IPS-NIHi11 (cell line): ENCODE measurements at regions not wholly inside any gene's neighbourhood (a gene's known extent, or its start where the extent isn't known, plus 50 kb on each side); places are given as distances from the start of the nearest gene placed in this dataset.
A peak's percentile ranks its signal among the peaks of the same experiment; 100 is the strongest.

Experiments used
- DNase-seq: peaks from one replicate; pipeline ENCODE4 v3.0.0; 2012; ENCODE audit warnings: mixed read lengths, low spot score

GRCh38 chr4:111601671-111602070 lies 543.6 kb upstream of the FAM241A start:
- DNase-seq = no peak

GRCh38 chr4:111602848-111603247 lies 542.4 kb upstream of the FAM241A start:
- no peak for DNase-seq

GRCh38 chr4:111605111-111605510 lies 540.1 kb upstream of the FAM241A start:
- no peak for DNase-seq

GRCh38 chr4:111610681-111611080 lies 534.6 kb upstream of the FAM241A start:
- no peak for DNase-seq

GRCh38 chr4:111618908-111619307 lies 526.3 kb upstream of the FAM241A start:
- no peak for DNase-seq

GRCh38 chr4:111628437-111628836 lies 516.8 kb upstream of the FAM241A start:
- no peak for DNase-seq

GRCh38 chr4:111630705-111631104 lies 514.5 kb upstream of the FAM241A start:
- peak; percentile 16 for DNase-seq

- no peak for DNase-seq
These were observed 513.8 kb upstream of the FAM241A start for GRCh38 chr4:111631215-111631999.

- DNase-seq = no peak
These were observed 512.6 kb upstream of the FAM241A start for GRCh38 chr4:111632641-111633151.

GRCh38 chr4:111633663-111634266 lies 511.5 kb upstream of the FAM241A start:
- no peak for DNase-seq

- DNase-seq = no peak
These were observed 509.6 kb upstream of the FAM241A start for GRCh38 chr4:111635646-111636045.

- DNase-seq = no peak
These were observed 508.2 kb upstream of the FAM241A start for GRCh38 chr4:111636961-111637585.

GRCh38 chr4:111639120-111639690 lies 506.0 kb upstream of the FAM241A start:
- DNase-seq = no peak

GRCh38 chr4:111639876-111640275 lies 505.4 kb upstream of the FAM241A start:
- DNase-seq = no peak

GRCh38 chr4:111641813-111642579 lies 503.3 kb upstream of the FAM241A start:
- DNase-seq = peak; percentile 78

- no peak for DNase-seq
These were observed 497.2 kb upstream of the FAM241A start for GRCh38 chr4:111648056-111648455.

GRCh38 chr4:111649308-111649707 lies 495.9 kb upstream of the FAM241A start:
- no peak for DNase-seq

- DNase-seq = no peak
These were observed 495.1 kb upstream of the FAM241A start for GRCh38 chr4:111650146-111650545.

GRCh38 chr4:111650674-111651086 lies 494.6 kb upstream of the FAM241A start:
- DNase-seq = no peak

GRCh38 chr4:111652236-111652635 lies 493.0 kb upstream of the FAM241A start:
- no peak for DNase-seq

- DNase-seq = no peak
These were observed 492.3 kb upstream of the FAM241A start for GRCh38 chr4:111652986-111653385.

GRCh38 chr4:111662496-111662895 lies 482.8 kb upstream of the FAM241A start:
- no peak for DNase-seq
